Naive thymus-derived CD8-positive, alpha-beta T cell (primary cell): ENCODE measurements at regions not wholly inside any gene's neighbourhood (a gene's known extent, or its start where the extent isn't known, plus 50 kb on each side); places are given as distances from the start of the nearest gene placed in this dataset.

Experiments
- ATAC-seq, 2 donors: fragments of 150-1000 bp; cut with Tn5 transposase in 1 of 2; sonication (Bioruptor Pico), chemical (Tn5 transposase) in 1 of 2; 1 replicate in 1 of 2; 2 replicates in 1 of 2; pipeline ENCODE4 v1.10.0; 2021; ENCODE audit warnings: mild to moderate bottlenecking in 2 of 2, moderate library complexity in 2 of 2
- POLR2A ChIA-PET: fragments of 350-600 bp; sonication (Branson Sonifier 250); formaldehyde crosslinking; loops from one replicate; lab custom pipeline; 2021; ENCODE audit warnings: antibody characterized with exemption; lab: Charles Lee
- DNase-seq, 10 donors: peaks; one replicate each; pipeline versions ENCODE4 v3.0.0 to v3.0.0-alpha.2; 2020 to 2022
- H3K27ac Mint-ChIP-seq, 10 donors: one replicate each; pipeline ENCODE4 v1.8.0; 2020 to 2022; ENCODE audit warnings: mild to moderate bottlenecking in 10 of 10, mixed read lengths in 10 of 10, moderate library complexity in 4 of 10, inconsistent platforms in 1 of 10
- H3K27me3 Mint-ChIP-seq, 5 donors: one replicate each; pipeline ENCODE4 v1.8.0; 2021 to 2022; ENCODE audit warnings: mixed read lengths in 5 of 5
- H3K36me3 Mint-ChIP-seq, 3 donors: one replicate each; pipeline ENCODE4 v1.8.0; 2020 to 2022; ENCODE audit warnings: mixed read lengths in 3 of 3, mild to moderate bottlenecking in 2 of 3, inconsistent platforms in 1 of 3
- H3K4me1 Mint-ChIP-seq, 4 donors: one replicate each; pipeline ENCODE4 v1.8.0; 2021 to 2022; ENCODE audit warnings: mixed read lengths in 4 of 4
- H3K4me3 Mint-ChIP-seq, 10 donors: one replicate each; pipeline ENCODE4 v1.8.0; 2020 to 2022; ENCODE audit warnings: mild to moderate bottlenecking in 10 of 10, mixed read lengths in 10 of 10, moderate library complexity in 6 of 10, inconsistent platforms in 1 of 10
- H3K9me3 Mint-ChIP-seq, 9 donors: one replicate each; pipeline ENCODE4 v1.8.0; 2020 to 2022; ENCODE audit warnings: mixed read lengths in 9 of 9, mild to moderate bottlenecking in 3 of 9, inconsistent platforms in 1 of 9, moderate library complexity in 1 of 9

DNA sequence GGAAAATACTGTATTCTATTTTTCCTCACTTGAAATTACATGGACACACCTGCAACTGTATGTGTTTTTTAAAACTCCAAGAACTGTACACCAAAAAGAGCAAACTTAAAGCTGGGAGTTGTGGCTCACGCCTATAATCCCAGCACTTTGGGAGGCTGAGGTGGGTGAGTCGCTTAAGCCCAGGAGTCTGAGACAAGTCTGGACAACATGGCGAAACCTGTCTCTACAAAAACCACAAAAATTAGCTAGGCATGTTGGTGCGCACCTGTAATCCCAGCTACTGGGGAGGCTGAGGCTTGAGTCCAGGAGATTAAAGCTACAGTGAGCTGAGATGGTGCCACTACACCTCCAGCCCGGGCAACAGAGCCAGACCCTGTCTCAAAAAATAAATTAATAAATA is 95.9 kb downstream of the SINHCAF start:
- ATAC-seq (no peak), DNase-seq (no peak)
- H3K4me3 Mint-ChIP-seq = no peak overlapping the region
- H3K36me3 Mint-ChIP-seq = no peaks in the 10 kb centered on the region
- H3K4me1 Mint-ChIP-seq = no peaks in the 10 kb centered on the region
- POLR2A ChIA-PET = no interaction called here
- H3K9me3 Mint-ChIP-seq = peaks cover 0 to 9% (median 3%) of the 10 kb centered on the region in 9 donors
- H3K27me3 Mint-ChIP-seq = peaks cover 4 to 12% (median 7%) of the 10 kb centered on the region in 5 donors
- no peak overlapping the region for H3K27ac Mint-ChIP-seq
